ENCODE measurements at regions not wholly inside any gene's neighbourhood (a gene's known extent, or its start where the extent isn't known, plus 50 kb on each side); places are given as distances from the start of the nearest gene placed in this dataset.
"Not testable (repeated sequence)": the region's sequence is repeated elsewhere in the genome, so short reads cannot be mapped to it uniquely, and the experiment has no call there.

DNA sequence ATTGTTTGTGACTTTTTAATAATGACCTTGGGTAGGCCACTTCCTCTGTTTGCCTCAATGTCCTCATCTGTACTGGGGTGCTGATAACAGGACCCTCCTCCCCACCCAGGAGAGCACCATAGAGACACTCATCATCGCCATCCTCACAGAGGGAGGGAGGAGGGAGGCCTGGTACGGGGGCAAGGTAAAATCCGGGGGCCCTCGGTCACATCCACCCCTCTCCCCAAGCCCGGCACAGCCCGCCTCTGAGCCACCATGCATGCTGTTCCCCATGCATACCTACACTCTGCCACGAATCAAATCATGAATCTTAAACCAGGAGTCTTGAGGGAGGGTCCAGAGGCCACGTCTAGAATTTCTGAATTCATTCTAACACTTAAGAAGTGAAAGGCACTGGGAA, 74.9 kb upstream of the IQSEC1 start:
- no peak for DNase-seq

DNA sequence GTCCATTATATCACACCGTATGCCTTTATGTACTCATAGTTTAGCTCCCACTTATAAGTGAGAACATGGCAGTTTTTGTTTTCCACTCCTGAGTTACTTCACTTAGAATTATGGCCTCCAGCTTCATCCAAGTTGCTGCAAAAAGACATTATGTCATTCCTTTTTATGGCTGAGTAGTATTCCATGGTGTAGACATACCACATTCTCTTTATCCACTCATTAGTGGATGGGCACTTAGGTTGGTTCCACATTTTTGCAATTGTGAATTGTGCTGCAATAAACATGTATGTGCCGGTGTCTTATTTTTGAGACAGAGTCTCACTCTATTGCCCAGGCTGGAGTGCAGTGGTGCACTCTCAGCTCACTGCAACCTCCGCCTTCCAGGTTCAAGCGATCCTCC, 74.1 kb upstream of the IQSEC1 start:
- no peak for DNase-seq

DNA sequence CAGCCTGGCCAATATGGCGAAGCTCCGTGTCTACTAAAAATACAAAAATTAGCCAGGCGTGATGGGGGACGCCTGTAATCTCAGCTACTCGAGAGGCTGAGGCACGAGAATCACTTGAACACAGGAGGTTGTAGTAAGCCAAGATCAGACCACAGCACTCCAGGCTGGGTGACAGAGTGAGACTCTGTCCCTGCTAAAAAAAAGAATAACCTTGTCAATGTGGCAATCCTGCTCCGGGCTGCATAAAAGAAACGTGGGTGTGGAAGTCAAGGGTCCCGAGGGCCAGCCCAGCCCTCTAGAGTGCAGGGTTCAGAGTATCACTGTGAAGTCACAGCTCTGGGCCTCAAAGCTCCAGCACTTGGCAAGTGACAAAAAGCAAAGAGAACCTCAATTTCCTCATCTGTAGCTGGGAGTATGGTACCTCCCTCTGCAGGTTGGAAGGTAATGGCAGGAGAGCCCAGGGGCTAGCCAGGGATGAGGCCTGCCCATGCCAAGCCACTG, 73.5 kb upstream of the IQSEC1 start:
- no peak for DNase-seq

DNA sequence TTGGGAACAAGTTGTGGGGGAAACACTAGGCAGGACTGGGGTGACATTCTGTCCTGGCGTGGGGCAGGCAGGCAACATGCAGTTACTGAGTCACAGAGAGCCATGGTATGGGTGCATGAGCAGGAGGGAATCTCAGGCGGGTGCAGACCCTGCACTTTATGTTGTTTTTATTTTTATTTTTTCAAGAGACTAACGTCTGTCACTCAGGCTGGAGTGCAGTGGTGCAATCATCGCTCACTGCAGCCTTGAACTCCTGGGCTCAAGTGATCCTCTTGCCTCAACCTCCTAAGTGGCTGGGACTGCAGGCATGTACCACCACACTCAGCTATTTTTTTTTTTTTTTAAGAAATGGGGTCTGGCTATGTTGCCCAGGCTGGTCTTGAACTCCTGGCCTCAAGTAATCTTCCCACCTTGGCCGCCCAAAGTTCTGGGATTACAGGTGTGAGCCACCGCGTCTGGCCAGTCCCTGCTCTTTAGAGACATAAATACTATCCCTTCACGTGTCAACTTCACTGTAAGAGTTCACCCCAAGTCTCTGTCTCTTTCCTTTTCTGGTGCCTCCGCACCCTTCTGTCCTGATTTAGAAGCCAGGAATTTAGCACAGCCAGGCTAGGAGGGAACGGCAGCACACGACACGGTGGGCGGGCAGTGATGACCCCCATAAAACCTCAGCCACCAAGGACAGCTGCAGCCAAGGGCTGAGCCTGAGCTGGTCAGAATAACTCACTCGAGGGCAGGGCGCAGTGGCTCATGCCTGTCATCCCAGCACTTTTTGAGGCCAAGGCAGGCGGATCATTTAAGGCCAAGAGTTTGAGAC, 72.8 kb upstream of the IQSEC1 start:
- DNase-seq = no peak

DNA sequence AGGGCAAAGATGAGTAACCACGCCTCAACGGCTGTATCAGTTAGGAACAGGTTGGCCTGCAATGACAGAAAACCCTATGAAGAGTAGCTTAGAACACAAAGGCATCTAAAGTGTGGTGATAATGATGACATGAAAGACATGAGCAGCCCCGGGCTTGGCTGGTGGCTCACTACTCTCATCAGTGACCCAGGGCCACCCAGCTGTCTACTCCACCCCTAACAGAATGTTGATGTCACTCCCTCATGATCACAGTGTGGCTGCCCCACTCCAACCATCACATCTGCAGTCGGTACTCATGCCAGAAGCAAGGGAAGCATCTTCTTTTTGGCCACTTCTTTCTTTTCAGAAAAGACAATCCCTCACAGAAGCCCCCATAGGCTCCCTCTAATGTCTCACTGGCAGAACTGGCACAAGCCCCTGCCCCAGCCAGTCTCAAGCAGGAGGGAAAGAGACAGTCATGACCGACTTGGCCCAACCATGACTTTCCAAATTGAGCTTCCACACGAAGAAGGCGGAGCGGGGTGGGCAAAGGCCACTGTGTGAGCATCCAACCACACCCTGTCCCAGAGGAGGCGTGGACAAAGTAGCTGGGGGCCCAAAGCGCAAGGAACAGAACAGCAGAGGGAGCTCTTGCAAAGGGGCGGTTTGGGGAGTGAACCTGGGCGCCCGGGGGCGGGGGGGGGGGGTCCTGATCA, 72.0 kb upstream of the IQSEC1 start:
- DNase-seq = no peak

DNA sequence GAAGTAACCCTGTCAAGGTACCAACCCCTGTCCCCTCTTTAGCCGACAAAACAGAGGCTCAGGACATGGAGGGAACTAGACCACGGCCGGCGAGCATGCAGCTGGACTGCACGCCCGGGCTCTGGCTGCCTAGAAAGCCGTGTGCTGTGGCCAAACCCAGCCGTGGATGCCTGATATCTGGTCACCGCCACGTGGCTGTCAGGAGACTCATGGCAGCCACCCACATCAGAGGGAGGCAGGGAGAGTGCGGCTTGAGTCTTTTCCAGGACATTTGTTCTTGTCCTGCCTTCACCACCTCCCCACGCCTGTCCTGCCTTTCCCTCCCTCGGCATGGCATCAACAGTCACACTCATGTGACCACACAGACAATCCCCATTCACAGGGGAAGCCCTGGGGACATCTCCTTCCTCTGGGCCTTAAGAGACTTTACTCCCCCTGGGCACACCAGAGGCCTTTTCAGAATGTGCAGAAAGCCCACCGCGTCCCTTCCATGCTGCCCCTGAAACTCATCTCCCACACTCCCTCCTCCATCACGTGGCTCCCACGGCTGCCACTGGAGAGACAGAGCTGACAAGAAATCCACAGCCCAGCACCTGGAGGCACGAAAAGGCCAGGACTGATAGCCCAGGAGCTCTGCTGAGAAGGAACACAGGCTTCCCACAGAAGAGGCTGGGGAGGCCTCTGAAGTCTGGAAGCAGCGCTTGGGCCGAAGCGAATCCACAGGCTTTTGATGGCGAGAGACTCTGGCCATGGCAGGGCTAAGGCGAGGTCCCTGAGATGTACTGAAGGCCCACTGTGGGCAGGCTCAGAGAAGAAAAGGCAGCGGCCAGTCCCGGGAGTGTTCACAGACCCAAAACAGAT, 71.2 kb upstream of the IQSEC1 start:
- DNase-seq = no peak

DNA sequence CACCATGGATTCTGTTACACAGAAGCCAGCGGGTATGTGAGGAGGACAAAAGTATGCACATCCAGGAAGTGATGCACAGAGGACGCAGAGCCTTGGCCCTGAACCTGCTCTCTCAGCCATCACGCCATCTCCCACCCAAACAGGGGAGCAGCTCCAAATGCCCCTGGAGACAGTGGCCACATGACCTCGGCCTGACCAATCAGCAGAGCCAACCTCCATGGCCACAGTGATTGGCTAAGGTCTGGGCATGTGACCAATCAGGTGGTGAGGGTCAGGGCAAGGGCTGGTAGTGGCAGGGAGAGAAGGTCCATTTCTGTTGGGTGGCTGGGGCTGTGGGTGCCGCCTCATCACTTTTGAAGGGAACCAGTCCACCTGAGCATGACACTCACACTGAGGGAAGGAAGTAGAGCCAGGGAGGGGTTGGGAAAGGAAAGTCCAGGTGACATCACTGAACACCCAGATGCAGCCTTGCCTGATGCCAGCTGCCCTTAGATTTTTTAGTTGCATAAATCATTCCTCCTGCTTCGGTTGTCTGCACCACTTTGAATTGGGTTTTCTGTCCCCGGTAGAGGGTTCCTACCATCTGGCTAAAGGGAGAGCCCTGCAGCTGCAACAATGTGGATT, 70.3 kb upstream of the IQSEC1 start:
- DNase-seq = no peak

DNA sequence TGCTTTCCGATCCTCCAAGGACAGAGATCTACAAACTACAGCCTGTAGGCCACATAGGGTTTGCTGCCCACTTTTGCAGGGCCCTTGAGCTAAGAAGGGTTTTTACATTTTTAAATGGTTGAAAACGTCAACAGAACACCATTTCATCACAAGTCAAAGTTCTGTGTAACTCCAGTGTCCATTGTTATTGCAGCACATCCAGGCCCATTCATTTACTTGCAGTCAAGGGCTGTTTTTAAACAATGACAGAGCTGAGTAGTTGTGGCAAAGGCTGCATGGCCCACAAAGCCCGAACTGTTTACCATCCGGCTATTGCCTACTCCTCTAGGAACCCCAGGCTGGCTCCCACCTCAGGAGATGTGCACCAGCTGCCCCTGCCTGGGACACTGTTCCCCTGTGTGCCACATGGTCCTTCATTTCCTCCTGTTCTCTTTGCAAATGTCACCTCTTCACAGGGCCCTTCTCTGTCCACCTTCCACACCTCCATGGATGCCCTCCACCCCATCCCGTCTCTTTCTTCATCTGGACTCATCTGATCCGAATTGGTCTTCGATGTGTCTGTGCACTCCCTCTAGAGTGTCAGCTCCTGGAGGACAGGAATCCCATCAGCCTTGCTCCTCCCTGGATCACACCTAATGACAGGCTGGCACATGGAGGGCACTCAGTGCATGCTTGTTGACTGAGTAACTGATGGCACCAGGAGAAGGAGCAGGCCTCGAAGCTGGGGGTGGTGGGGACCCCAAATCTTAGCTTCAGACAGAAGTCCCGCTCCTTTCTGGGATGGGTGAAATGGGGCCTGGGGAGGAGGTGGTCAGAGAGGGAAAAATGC, 69.5 kb upstream of the IQSEC1 start:
- no peak for DNase-seq

DNA sequence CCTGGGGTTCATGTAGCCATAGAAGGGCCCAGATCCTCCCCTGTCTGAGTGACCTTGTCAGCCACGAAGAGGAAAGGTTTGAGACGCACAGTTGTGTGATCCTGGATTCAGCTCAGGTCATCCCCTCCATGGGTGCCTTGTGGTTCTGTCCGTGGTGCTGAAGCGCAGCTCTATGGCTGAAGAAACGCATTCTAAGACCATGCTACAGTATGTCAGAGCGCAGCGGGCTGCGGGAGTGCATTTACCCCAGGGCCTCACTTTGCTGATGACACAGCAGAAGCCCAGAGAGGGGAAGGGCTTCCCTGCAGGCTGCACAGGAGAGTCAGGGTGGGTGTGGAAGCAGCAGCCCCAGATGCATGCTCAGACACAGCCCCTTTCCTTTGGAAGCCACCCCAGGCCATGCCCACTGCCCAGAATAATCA, 68.8 kb upstream of the IQSEC1 start:
- no peak for DNase-seq

DNA sequence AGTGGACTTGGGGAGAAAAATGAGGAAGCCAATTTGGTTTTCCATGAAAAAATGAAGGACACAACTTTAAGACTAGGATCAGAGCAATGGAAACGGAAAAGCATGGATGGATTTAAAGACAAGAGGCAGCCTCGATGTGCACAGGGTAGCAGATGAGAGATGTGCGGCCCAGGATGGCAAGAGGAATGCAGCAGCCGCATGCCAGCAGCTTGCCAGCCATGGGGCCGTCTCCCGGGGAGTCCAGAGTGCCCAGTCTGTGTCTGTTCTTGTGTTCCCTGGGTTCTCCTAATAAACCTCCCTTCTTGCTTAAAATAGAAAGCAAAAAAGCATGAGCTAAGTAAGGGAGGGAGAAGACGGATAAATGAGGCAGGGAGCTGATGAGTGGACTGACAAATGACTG, 68.0 kb upstream of the IQSEC1 start:
- no peak for DNase-seq

DNA sequence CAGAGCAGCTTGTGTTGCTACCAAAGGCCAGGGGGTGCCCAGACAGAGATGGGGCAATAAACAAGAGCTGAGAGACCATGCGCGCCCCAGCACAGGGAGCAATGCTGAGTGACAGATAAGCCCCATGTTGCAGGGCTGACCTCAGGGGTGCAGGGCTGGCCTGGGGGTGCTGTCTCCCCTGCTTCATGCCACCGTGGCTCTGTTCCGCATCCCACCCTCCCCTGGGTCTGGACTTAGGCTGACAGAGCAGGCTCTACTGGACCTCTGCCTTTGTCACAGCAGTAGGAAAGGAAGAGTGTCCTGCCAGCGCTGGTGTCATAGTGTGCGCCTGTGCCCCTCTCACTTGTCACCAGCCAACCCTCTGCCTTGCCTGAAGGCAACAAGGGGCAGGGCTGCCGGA, 67.4 kb upstream of the IQSEC1 start:
- no peak for DNase-seq

DNA sequence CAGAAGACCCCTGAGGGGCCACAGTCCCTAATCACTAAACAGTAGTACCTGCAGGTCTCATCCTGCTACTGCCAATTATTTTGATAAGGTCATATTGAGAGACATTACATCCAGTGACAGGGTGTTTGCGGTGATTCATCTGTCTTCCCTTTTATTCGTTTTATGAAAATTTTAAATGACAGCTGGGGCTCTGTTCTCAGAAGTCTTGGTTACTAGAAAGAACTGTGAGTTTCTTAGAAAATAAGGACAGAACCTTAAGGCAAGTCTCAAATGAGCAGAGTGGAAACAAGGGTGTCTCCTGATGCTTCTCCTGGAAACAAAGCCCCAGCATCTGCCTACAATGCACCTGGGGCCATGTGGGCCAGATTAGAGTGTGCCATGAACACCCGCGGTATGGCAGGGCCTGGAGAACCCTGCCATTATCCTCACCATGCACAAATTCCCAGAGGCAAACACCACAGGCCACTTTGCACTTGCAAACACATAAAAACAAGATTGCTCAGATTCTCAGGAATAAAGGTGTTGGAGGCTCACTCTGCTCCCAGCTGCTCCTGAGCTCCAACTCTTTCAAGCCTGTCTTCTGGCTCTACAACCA, 66.3 kb upstream of the IQSEC1 start:
- DNase-seq = no peak

DNA sequence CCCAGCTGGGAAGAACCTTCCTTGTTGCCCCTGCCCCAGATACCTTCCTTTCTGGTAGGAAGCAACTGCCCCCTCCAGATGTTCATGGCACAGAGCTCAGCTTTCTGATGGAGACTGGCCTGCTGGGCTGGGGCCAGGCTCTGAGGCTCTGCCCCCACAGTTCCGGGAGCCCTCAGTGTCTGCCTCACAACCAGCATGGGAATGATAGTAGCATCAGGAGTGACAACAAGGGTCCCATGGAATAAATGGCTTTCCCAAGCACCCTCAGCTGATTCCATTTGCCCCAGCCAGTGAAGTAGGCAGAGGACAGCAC, 65.6 kb upstream of the IQSEC1 start:
- no peak for DNase-seq

DNA sequence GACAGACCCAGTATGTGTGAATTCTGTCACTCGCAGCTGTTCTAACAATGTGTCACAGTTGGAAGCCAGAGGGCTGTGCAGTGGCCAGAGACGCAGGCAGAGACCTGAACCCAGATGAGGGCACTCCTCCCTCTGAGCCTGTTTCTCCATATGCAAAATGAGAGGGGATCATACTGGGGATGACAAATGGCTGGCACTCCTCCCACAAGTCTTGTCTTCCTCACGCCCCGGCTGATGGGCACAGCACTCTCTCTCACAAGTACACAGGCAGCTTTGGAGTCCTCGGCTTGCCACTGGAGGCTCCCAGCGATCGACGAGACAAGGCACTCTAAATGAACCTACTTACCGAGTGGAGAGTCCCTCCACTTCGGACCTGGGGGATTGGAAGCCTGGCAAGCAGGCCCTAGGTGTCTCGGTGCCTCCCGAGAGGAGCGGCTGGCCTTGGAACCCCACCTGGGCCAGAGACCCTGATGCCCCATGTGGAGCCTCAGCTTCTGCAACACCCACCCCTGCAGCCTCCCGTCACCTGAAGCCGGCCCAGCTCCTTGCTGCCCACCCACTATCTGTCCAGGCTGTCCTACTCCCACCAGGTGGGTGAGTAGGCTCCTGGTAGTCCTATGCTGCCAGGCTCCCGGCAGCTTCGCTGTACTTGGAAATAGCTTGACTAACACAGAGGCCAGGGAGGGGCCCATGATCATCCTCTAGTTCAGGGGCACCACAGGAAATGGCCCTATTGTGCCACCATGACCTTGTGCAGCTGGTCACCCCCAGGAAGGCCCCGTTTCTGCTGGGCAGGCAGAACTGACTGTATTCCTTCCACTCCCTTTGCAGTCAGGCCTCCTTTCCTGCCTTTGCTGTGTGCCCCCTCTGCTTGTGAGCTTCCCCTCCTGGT, 65.0 kb upstream of the IQSEC1 start:
- no peak for DNase-seq

DNA sequence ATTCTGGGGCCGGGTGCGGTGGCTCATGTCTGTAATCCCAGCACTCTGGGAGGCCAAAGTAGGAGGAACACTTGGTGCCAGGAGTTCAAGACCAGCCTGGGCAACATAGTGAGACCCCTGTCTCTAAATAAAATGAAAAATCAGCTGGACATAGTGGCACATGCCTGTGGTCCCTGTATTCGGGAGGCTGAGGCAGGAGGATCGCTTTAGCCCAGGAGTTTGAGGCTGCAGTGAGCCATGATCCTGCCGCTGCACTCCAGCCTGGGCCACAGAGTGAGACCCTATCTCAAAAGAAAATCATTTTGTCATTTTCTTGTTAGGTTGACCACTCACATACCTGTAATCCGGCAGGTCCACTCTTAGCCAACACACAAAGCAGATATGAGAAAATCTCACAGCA, 63.6 kb upstream of the IQSEC1 start:
- not testable (repeated sequence) for DNase-seq

DNA sequence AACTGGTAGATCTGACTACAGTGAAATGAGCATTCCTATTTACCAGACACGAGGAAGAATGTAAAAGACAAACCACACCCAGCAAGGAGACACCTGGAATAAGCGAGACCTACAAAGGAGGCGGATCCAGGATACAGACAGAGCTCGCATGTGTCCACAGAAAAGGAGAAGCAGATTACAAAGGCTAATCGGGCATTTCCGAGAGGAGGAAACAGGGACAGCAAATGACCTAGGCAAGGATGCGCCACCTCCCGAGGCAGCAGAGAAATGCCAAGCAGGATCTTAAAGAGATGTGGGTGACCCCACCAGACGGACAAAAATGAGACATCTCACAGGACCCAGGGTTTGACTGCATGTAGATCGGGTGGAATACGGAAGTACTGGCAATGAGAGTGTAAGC, 63.2 kb upstream of the IQSEC1 start:
- DNase-seq = no peak

DNA sequence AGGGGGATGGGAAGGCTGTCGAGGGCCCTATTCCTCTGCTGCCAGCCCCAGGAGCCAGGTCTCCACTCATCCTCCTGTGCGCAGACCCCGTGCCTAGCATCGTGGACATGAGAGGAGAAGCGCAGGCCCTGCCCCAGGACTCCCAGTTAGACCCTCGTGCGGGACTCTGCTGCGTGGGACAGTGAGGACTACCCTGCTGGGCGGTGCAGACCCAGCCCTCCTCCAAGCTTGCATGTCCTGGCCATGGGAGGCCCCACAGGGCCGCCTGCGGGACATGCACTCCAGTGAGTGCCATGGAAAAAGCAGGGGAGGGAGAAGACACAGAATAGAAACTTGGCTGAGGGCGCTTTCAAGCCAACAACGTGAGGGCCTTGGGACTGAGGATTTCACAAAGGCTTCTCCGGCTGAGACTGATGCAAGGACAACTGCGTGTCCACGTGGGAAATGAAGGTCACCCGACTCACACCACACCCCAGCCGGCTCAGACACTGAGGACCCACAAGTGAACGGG, 62.6 kb upstream of the IQSEC1 start:
- DNase-seq = no peak

DNA sequence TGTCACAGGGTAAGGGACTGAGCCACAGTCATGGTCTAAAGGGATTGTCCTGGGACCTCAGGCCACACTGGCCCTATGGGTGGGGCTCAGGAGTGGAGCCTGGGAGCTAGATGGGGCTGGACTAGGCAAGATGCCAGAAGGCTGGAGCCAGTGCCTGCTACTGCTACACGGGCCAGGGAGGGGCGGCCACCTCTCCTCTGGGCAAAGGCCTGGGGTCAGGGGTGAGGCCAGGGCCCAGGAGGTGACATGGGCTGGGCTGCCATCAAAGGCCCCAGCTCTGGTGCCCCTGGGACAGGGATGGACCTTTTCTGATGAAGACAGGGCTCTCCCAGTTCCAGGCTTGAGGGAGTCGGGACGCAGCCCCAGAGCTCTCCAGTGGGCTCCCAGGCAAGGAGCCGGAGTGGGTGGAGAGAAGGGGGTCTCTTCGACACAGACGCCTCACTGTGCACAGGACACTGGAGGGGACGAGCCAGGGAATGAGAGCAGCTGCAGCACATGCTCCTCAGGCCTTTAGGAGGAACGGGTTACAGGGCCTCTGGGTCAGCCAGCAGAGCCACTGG, 62.1 kb upstream of the IQSEC1 start:
- DNase-seq = no peak

DNA sequence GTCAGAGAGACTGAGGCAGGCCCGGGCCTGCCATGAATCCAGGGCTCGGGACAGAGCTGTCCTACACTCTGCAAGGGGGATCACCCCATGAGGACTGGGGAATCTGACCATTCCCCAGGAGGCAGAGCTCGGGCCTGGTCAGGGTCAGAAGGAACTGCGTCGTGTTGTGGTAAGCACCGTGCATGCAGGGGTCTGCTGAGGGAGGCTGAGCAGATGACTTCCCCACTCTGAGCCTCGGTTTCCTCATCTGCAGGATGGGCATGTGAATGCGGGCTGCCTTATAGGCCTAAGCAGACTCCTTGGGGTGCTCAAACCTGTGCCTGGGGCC, 61.6 kb upstream of the IQSEC1 start:
- DNase-seq = no peak

DNA sequence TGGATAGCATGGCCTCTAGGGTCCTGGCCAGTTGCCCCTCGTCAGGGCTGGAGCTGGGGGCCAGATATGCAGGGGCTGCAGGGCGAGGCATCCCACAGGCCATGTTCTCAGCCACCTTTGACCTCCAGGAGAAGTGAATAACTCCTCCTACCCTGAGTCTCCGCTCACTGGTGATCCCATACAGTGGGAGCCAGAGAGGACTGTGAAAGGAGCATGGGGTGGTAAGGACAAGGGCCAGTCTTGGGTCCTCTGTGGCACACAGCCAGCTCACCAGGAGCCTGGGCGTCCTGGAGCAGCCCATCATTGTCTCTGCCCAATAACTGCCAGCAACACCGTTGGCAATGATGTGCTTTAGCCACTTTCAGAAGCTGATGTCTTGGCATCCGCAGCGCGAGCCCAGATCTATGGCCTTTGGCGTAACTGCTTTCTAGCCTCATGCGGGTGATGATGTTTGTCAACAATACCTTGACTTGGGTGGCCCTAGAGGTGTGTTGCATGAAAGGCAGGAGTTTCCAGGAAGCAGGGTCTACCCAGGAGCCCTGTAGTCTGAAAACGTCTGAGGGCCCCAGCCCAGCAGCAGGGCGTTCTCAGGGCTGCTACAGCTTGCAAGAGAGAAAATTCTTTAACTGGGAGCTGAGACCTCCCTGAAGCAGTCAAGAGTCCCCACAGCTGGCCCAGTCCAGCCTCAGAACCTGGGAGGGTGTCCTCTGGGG, 61.1 kb upstream of the IQSEC1 start:
- DNase-seq = no peak

Data from CD4-positive, alpha-beta T cell treated with Interleukin-10 for 1 hour (primary cell).